ENCODE measurements at regions not wholly inside any gene's neighbourhood (a gene's known extent, or its start where the extent isn't known, plus 50 kb on each side); places are given as distances from the start of the nearest gene placed in this dataset.

DNA sequence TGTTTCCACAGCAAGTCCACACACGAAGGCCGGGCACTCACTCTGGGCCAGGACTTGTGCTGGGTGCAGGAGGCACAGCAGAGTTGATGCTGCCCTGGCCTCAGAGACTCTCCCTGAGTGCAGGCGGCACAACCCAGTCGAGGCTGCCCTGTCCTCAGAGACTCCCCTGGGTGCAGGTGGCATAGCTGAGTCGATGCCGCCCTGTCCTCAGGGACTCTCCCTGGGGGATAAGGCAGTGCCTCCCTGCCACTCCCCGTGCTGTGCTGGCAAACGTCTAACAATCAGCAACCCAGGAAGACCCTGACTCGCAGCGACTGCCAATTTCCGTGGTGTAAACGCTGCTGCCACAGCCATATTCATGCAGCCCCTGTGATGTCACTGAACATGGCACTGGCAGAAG is 93.1 kb downstream of the PDGFA start:
- Mint-ChIP-seq H3K4me3 (no peak overlapping the region), H3K4me1 (no peaks in the 10 kb centered on the region), H3K9me3 (no peaks in the 10 kb centered on the region), H3K36me3 (no peaks in the 10 kb centered on the region), H3K27me3 (ENCODE audit: low read depth in 2 of 2) (no peaks in the 10 kb centered on the region), H3K27ac (no peak overlapping the region)
- Histone ChIP-seq H3K4me3 (ENCODE audit: low read length) (no peak overlapping the region), H3K36me3 (ENCODE audit: control insufficient read depth, insufficient read depth, low read length) (no peaks in the 10 kb centered on the region), H3K9me3 (ENCODE audit: control insufficient read depth, insufficient read depth, low read length) (no peaks in the 10 kb centered on the region), H3K27me3 (ENCODE audit: control insufficient read depth, insufficient read depth, low read length) (no peaks in the 10 kb centered on the region), H3K27ac (ENCODE audit: low read length) (no peak overlapping the region), H3K4me1 (ENCODE audit: control insufficient read depth, insufficient read depth, low read length) (no peaks in the 10 kb centered on the region)
- WGBS (ENCODE audit: insufficient coverage): 94% methylated on average over 12 of the region's 12 CpGs
- intact Hi-C loops (cut with micrococcal nuclease): no loop called here
- TF ChIP-seq, protein P1, sequence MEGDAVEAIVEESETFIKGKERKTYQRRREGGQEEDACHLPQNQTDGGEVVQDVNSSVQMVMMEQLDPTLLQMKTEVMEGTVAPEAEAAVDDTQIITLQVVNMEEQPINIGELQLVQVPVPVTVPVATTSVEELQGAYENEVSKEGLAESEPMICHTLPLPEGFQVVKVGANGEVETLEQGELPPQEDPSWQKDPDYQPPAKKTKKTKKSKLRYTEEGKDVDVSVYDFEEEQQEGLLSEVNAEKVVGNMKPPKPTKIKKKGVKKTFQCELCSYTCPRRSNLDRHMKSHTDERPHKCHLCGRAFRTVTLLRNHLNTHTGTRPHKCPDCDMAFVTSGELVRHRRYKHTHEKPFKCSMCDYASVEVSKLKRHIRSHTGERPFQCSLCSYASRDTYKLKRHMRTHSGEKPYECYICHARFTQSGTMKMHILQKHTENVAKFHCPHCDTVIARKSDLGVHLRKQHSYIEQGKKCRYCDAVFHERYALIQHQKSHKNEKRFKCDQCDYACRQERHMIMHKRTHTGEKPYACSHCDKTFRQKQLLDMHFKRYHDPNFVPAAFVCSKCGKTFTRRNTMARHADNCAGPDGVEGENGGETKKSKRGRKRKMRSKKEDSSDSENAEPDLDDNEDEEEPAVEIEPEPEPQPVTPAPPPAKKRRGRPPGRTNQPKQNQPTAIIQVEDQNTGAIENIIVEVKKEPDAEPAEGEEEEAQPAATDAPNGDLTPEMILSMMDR (IDR thresholded peaks at IDR 0.05): no peak
- ATAC-seq (no peak), DNase-seq (no peak)

GRCh38 chr7:427506-428103 is 92.0 kb downstream of the PDGFA start:
- H3K36me3 Mint-ChIP-seq: no peaks in the 10 kb centered on the region
- TF ChIP-seq, protein P1 (IDR thresholded peaks at IDR 0.05): no peak
- Histone ChIP-seq H3K4me1 (ENCODE audit: control insufficient read depth, insufficient read depth, low read length) (no peaks in the 10 kb centered on the region), H3K36me3 (ENCODE audit: control insufficient read depth, insufficient read depth, low read length) (no peaks in the 10 kb centered on the region), H3K4me3 (ENCODE audit: low read length) (no peak overlapping the region), H3K27me3 (ENCODE audit: control insufficient read depth, insufficient read depth, low read length) (no peaks in the 10 kb centered on the region), H3K9me3 (ENCODE audit: control insufficient read depth, insufficient read depth, low read length) (no peaks in the 10 kb centered on the region), H3K27ac (ENCODE audit: low read length) (no peak overlapping the region)
- H3K4me3 Mint-ChIP-seq: no peak overlapping the region
- H3K4me1 Mint-ChIP-seq: no peaks in the 10 kb centered on the region
- no peak for ATAC-seq
- H3K27ac Mint-ChIP-seq: no peak overlapping the region
- DNase-seq: no peak
- no peaks in the 10 kb centered on the region for H3K9me3 Mint-ChIP-seq
- 91% methylated on average over 18 of the region's 18 CpGs for WGBS (ENCODE audit: insufficient coverage)
- H3K27me3 Mint-ChIP-seq (ENCODE audit: low read depth in 2 of 2): no peaks in the 10 kb centered on the region
- intact Hi-C loops (cut with micrococcal nuclease): no loop called here

- no peaks in the 10 kb centered on the region for H3K27me3 Mint-ChIP-seq (ENCODE audit: low read depth in 2 of 2)
- no peaks in the 10 kb centered on the region for H3K9me3 Mint-ChIP-seq
- intact Hi-C loops (cut with micrococcal nuclease): no loop called here
- Histone ChIP-seq H3K4me1 (ENCODE audit: control insufficient read depth, insufficient read depth, low read length) (no peaks in the 10 kb centered on the region), H3K9me3 (ENCODE audit: control insufficient read depth, insufficient read depth, low read length) (no peaks in the 10 kb centered on the region), H3K36me3 (ENCODE audit: control insufficient read depth, insufficient read depth, low read length) (no peaks in the 10 kb centered on the region), H3K4me3 (ENCODE audit: low read length) (no peak overlapping the region), H3K27me3 (ENCODE audit: control insufficient read depth, insufficient read depth, low read length) (no peaks in the 10 kb centered on the region), H3K27ac (ENCODE audit: low read length) (no peak overlapping the region)
- no peaks in the 10 kb centered on the region for H3K4me1 Mint-ChIP-seq
- no peak for DNase-seq
- 93% methylated on average over 17 of the region's 18 CpGs for WGBS (ENCODE audit: insufficient coverage)
- H3K36me3 Mint-ChIP-seq: no peaks in the 10 kb centered on the region
- H3K4me3 Mint-ChIP-seq: no peak overlapping the region
- no peak for ATAC-seq
- TF ChIP-seq, protein P1 (IDR thresholded peaks at IDR 0.05): no peak
- H3K27ac Mint-ChIP-seq: no peak overlapping the region
Observed at GRCh38 chr7:428387-428786, 91.3 kb downstream of the PDGFA start.

All from natural killer cell (primary cell).